PC-9 (cell line): ENCODE measurements at regions not wholly inside any gene's neighbourhood (a gene's known extent, or its start where the extent isn't known, plus 50 kb on each side); places are given as distances from the start of the nearest gene placed in this dataset.

Experiments used
- EZH2 ChIP-seq: fragments of 200-600 bp; sonication (generic); IDR thresholded peaks from 2 replicates; pipeline ENCODE4 v1.8.0; 2017; ENCODE audit warnings: antibody characterized with exemption, low read depth
- TF ChIP-seq, protein P1 (sequence below): fragments of 200-600 bp; sonication (generic); conservative IDR thresholded peaks from 2 replicates; pipeline ENCODE4 v1.6.1; 2017; ENCODE audit warnings: mixed run types, antibody characterized with exemption, mild to moderate bottlenecking, moderate library complexity

DNA sequence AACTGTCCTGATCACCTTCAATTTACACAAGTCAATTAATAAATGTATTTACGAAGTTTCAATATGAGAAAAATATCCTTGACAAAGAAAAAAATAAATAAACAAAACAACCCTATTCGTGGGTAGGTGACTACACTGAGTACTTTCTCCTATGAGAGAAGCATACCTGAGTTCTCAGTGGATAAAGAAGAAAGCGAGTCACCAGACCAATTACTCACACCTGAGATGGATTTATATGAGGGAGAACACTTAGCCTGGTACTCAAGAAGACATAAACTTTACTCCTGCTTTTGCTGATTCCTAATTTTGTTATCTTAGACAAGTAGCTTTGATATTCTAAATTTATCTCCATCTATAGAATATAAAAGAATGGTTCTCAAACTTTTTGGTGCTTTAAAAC lies 735.2 kb upstream of the ANO3 start:
- TF ChIP-seq, protein P1, sequence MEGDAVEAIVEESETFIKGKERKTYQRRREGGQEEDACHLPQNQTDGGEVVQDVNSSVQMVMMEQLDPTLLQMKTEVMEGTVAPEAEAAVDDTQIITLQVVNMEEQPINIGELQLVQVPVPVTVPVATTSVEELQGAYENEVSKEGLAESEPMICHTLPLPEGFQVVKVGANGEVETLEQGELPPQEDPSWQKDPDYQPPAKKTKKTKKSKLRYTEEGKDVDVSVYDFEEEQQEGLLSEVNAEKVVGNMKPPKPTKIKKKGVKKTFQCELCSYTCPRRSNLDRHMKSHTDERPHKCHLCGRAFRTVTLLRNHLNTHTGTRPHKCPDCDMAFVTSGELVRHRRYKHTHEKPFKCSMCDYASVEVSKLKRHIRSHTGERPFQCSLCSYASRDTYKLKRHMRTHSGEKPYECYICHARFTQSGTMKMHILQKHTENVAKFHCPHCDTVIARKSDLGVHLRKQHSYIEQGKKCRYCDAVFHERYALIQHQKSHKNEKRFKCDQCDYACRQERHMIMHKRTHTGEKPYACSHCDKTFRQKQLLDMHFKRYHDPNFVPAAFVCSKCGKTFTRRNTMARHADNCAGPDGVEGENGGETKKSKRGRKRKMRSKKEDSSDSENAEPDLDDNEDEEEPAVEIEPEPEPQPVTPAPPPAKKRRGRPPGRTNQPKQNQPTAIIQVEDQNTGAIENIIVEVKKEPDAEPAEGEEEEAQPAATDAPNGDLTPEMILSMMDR, result no peak
- no peak for TF ChIP-seq EZH2
